K562 (cell line): ENCODE measurements at regions not wholly inside any gene's neighbourhood (a gene's known extent, or its start where the extent isn't known, plus 50 kb on each side); places are given as distances from the start of the nearest gene placed in this dataset.

Source experiments
- ATAC-seq: fragments of 200-7000 bp; cut with Tn5 transposase; 3 replicates; pipeline ENCODE4 v1.9.1; 2020; ENCODE audit warnings: moderate library complexity
- BruUV-seq: library from RNA; stranded (reverse); fragments of 400-500 nt; replicated peaks from 2 replicates; lab custom pipeline; 2021; lab: Mats Ljungman, UMichigan
- CTCF ChIA-PET: fragments of 300-600 bp; formaldehyde crosslinking; extraction: SDS; loops from one replicate; lab custom pipeline; 2021; ENCODE audit warnings: low intra/inter-chr PET ratio; lab: Yijun Ruan, JAX
- POLR2A ChIA-PET: fragments of 300-600, 350-650 bp; sonication (Branson Sonifier 250); formaldehyde crosslinking; extraction: SDS; loops from one replicate; lab custom pipeline; 2021; ENCODE audit warnings: antibody characterized with exemption, inconsistent platforms; lab: Yijun Ruan, JAX
- DNase-seq, 4 experiments: peaks; one replicate each; pipeline versions ENCODE4 v3.0.0 to v3.0.0-alpha.2; 2011 to 2018; ENCODE audit warnings: low spot score in 3 of 4, mixed read lengths in 3 of 4; ENCODE audit errors: extremely low read depth in 1 of 4
- FAIRE-seq: peaks from 2 replicates; lab custom pipeline; 2011; peaks lifted over from hg19 to GRCh38; lab: Jason Lieb, UNC
- H2AFZ ChIP-seq: 2 replicates; pipeline ENCODE4 v1.6.0; 2011; ENCODE audit warnings: low read depth, low read length, control low read depth, inconsistent platforms
- H3K27ac ChIP-seq: fragments of 200-600 bp; 3 replicates; pipeline ENCODE4 v1.8.0; 2011; ENCODE audit warnings: low read depth, mild to moderate bottlenecking, control low read depth, inconsistent platforms, low read length, moderate library complexity, mixed read lengths; ENCODE audit errors: extremely low read depth
- H3K27me3 ChIP-seq, 2 experiments: fragments of 300-600 bp in 1 of 2; 2 replicates in 1 of 2; 3 replicates in 1 of 2; pipeline versions ENCODE4 v1.6.0 to v1.8.0; 2011; ENCODE audit warnings: inconsistent platforms in 2 of 2, low read length in 2 of 2, mild to moderate bottlenecking in 1 of 2, mixed read lengths in 1 of 2, moderate library complexity in 1 of 2; ENCODE audit not compliant: control insufficient read depth in 2 of 2, insufficient read depth in 2 of 2
- H3K36me3 ChIP-seq: fragments of 300-600 bp; 3 replicates; pipeline ENCODE4 v1.8.0; 2011; ENCODE audit warnings: mild to moderate bottlenecking, low read length, inconsistent platforms; ENCODE audit not compliant: control insufficient read depth, insufficient read depth
- H3K4me1 ChIP-seq, 2 experiments: fragments of 200-600 bp in 1 of 2; replicated peaks in 1 of 2; 2 replicates in 1 of 2; 3 replicates in 1 of 2; pipeline versions ENCODE4 v1.5.1 to v1.8.0; 2011; ENCODE audit warnings: inconsistent platforms in 2 of 2, low read length in 2 of 2, mild to moderate bottlenecking in 1 of 2, mixed read lengths in 1 of 2, moderate library complexity in 1 of 2; ENCODE audit not compliant: control insufficient read depth in 2 of 2, insufficient read depth in 2 of 2
- H3K4me2 ChIP-seq: 2 replicates; pipeline ENCODE4 v1.6.1; 2011; ENCODE audit warnings: low read length, control low read depth, inconsistent platforms, mixed read lengths; ENCODE audit not compliant: insufficient read depth
- H3K4me3 ChIP-seq: fragments of 200-600 bp; sonication (generic), shearing (Covaris generic); 2 replicates; pipeline ENCODE4 v1.5.1; 2016; ENCODE audit warnings: control low read depth, inconsistent platforms
- H3K79me2 ChIP-seq: fragments of 200-600 bp; 3 replicates; pipeline ENCODE4 v1.8.0; 2011; ENCODE audit warnings: low read length, inconsistent platforms; ENCODE audit not compliant: control insufficient read depth, insufficient read depth
- H3K9ac ChIP-seq, 2 experiments: 2 replicates each; pipeline versions ENCODE4 v1.6.0 to v1.6.1; 2011; ENCODE audit warnings: low read depth in 2 of 2, low read length in 2 of 2, control low read depth in 1 of 2, inconsistent platforms in 1 of 2, mild to moderate bottlenecking in 1 of 2, mixed read lengths in 1 of 2; ENCODE audit not compliant: insufficient read depth in 1 of 2
- H3K9me1 ChIP-seq: one replicate; pipeline ENCODE4 v1.6.0; 2011; ENCODE audit warnings: inconsistent platforms, mild to moderate bottlenecking, low read length, moderate library complexity; ENCODE audit not compliant: control insufficient read depth, insufficient read depth
- H3K9me3 ChIP-seq: replicated peaks from 2 replicates; pipeline ENCODE4 v1.5.1; 2011; ENCODE audit warnings: low read depth, low read length, inconsistent platforms; ENCODE audit not compliant: control insufficient read depth, insufficient read depth
- H4K20me1 ChIP-seq: replicated peaks from 2 replicates; pipeline ENCODE4 v1.6.1; 2011; ENCODE audit warnings: low read length, inconsistent platforms, mixed read lengths; ENCODE audit not compliant: control insufficient read depth, insufficient read depth
- CLOCK ChIP-seq: fragments of 250-450 bp; sonication (Bioruptor Pico); IDR thresholded peaks from 2 replicates; pipeline ENCODE4 v1.4.0; 2020; ENCODE audit warnings: mild to moderate bottlenecking, moderate library complexity, borderline replicate concordance
- FOXJ3 ChIP-seq: sonication (generic); formaldehyde crosslinking; IDR thresholded peaks from 2 replicates; pipeline ENCODE4 v1.4.0; 2020; ENCODE audit warnings: mild to moderate bottlenecking, missing genetic modification reagents
- NR3C1 ChIP-seq: sonication (generic); formaldehyde crosslinking; IDR thresholded peaks from 2 replicates; pipeline ENCODE4 v1.8.1; 2022; ENCODE audit warnings: missing genetic modification reagents
- PBX2 ChIP-seq, 2 experiments: IDR thresholded peaks in 1 of 2; conservative IDR thresholded peaks in 1 of 2; 2 replicates each; pipeline ENCODE4 v1.6.1; 2016; ENCODE audit warnings: low read depth in 2 of 2, mild to moderate bottlenecking in 1 of 2, missing compliant biosample characterization in 1 of 2, missing genetic modification characterization in 1 of 2, moderate library complexity in 1 of 2
- SNIP1 ChIP-seq: fragments of 450-650 bp; IDR thresholded peaks from 2 replicates; pipeline ENCODE4 v1.7.1; 2017; ENCODE audit warnings: low read depth, mild to moderate bottlenecking
- ZNF174 ChIP-seq: fragments of 250-450 bp; sonication (Bioruptor Pico); IDR thresholded peaks from 2 replicates; pipeline ENCODE4 v1.4.0; 2020; ENCODE audit warnings: mild to moderate bottlenecking
- WGBS: fragments of 100-300 bp; shearing (Covaris generic); methylation state at CpG from one replicate; pipeline ENCODE4 v1.1.6; 2016; ENCODE audit warnings: low coverage, mixed read lengths; ENCODE audit not compliant: insufficient coverage; ENCODE audit errors: missing lambda C conversion rate; 5-methylcytosine and 5-hydroxymethylcytosine counted together
- in situ Hi-C: fragments of 300-500 bp; cut with MboI; formaldehyde crosslinking; loops from 4 replicates; pipeline ENCODE4 v1.15.0; 2018; ENCODE audit warnings: inconsistent platforms, mixed read lengths
- intact Hi-C: fragments of 100-400 bp; cut with micrococcal nuclease; formaldehyde crosslinking; loops from 2 replicates; pipeline ENCODE4 v1.14.2; 2022

- no peak for DNase-seq
- ATAC-seq = no peak
- no peak overlapping the region for H3K4me3 ChIP-seq
- no peaks in the 10 kb centered on the region for H4K20me1 ChIP-seq
- WGBS = 0% methylated on average over 1 of the region's 1 CpG
- no peaks in the 10 kb centered on the region for H3K4me1 ChIP-seq
- CTCF ChIA-PET = no interaction called here
- FAIRE-seq = no peak
- no peak for TF ChIP-seq ZNF174 (CRISPR knock-in tag)
- TF ChIP-seq FOXJ3 = no peak
- no peak for TF ChIP-seq PBX2 (CRISPR knock-in tag; IDR thresholded peaks at IDR 0.05; ENCODE audit: low read depth)
- no peak for TF ChIP-seq PBX2 (tag; conservative IDR thresholded peaks at IDR 0.05; ENCODE audit: low read depth)
- TF ChIP-seq NR3C1 (CRISPR knock-in tag) = no peak
- no peak for TF ChIP-seq SNIP1
- TF ChIP-seq CLOCK (CRISPR knock-in tag) = no peak
- H3K9ac ChIP-seq = no peak overlapping the region
- H3K79me2 ChIP-seq = no peaks in the 10 kb centered on the region
- intact Hi-C loops (no loop called here), in situ Hi-C loops (no loop called here)
- no peak overlapping the region for H3K27ac ChIP-seq
- no peaks in the 10 kb centered on the region for H3K9me3 ChIP-seq
- no peaks in the 10 kb centered on the region for H3K27me3 ChIP-seq
- POLR2A ChIA-PET = no interaction called here
- no peak overlapping the region for H3K4me2 ChIP-seq
- no peaks in the 10 kb centered on the region for H3K9me1 ChIP-seq
- H2AFZ ChIP-seq = no peak overlapping the region
- H3K36me3 ChIP-seq = no peaks in the 10 kb centered on the region
- BruUV-seq = no TSS peak
Observed at GRCh38 chr5:21678526-21678925, 1174.6 kb downstream of the CDH12 start.
